Ovary (tissue), 3 donors: ENCODE measurements at regions not wholly inside any gene's neighbourhood (a gene's known extent, or its start where the extent isn't known, plus 50 kb on each side); places are given as distances from the start of the nearest gene placed in this dataset.

ENCODE experiments used
- CTCF ChIP-seq, 3 donors: fragments of 450-650 bp in 2 of 3; fragments of 200-600 bp in 1 of 3; IDR thresholded peaks; one replicate each; pipeline versions ENCODE4 v1.5.1 to v1.8.0; 2016 to 2022; ENCODE audit warnings: antibody characterized with exemption in 3 of 3, mild to moderate bottlenecking in 1 of 3
- EP300 ChIP-seq: sonication (generic); formaldehyde crosslinking; IDR thresholded peaks from one replicate; pipeline ENCODE4 v1.6.1; 2017; ENCODE audit warnings: antibody characterized with exemption
- POLR2A ChIP-seq: fragments of 450-650 bp; IDR thresholded peaks from one replicate; pipeline ENCODE4 v1.6.1; 2017; ENCODE audit warnings: antibody characterized with exemption, mild to moderate bottlenecking, moderate library complexity
- donor health status: DM: no; HTN: no; CAD: no.

- TF ChIP-seq CTCF (IDR thresholded peaks at IDR 0.05), result no peak
- TF ChIP-seq POLR2A, result no peak
- no peak for TF ChIP-seq EP300
Observed at GRCh38 chr6:167578371-167578901, 248.3 kb upstream of the AFDN start.
